ENCODE measurements at regions not wholly inside any gene's neighbourhood (a gene's known extent, or its start where the extent isn't known, plus 50 kb on each side); places are given as distances from the start of the nearest gene placed in this dataset.

DNA sequence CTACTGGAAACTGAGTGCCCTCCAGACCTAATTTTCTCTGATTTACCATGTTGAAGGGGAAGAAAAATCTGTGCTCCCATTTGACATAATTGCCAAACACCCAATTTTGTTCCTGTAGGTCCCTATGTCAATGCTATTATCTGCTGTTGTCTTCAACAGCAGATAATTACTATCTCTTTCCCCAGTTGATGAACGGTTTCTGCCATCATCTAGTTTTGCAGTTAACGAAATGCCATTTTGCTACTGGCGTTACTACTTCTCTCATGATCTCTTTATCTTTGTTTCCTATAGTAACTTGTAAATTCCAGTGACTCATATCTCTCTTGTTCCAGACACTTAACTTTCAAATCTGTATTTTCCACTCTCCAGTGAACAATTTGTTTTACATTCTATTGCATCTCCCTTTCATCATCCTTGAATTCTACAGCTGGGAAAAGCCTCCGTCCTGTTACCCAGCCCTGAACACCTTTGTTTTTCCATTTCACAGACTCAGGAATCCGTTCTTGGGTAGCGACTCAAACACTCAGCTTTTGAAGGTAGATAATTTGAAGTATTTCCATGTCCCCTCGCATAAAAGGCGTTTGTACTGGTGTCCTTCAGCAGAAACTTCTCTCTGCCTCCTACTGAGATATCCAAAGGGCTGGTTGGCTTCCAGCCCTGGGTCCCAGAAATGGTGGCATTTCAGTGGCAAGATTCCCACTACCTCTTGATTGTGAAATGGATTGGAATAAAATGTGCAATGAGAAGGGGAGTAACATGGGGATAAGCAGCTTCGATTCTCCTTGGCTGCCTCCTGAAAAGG, 111.7 kb downstream of the FOXB1 start:
- no peaks in the 10 kb centered on the region for H3K4me1 ChIP-seq (ENCODE audit: control insufficient read depth in 4 of 4, insufficient read depth in 4 of 4, low read length in 3 of 4)
- WGBS, result 65% methylated on average over 9 of the region's 9 CpGs
- no peaks in the 10 kb centered on the region for H3K36me3 ChIP-seq (ENCODE audit: control insufficient read depth in 4 of 4, insufficient read depth in 3 of 4, low read depth in 1 of 4, low read length in 3 of 4)
- no peak overlapping the region for H3K27ac ChIP-seq (ENCODE audit: low read depth in 1 of 2, low read length in 2 of 2)
- H3K9ac ChIP-seq (ENCODE audit: low read depth in 1 of 2, low read length in 2 of 2), result no peak overlapping the region
- no peak overlapping the region for H3K4me3 ChIP-seq (ENCODE audit: low read depth in 1 of 3, low read length in 3 of 3)
- H3K27me3 ChIP-seq (ENCODE audit: control insufficient read depth in 4 of 4, insufficient read depth in 4 of 4, low read length in 3 of 4), result peaks cover 0 to 2% (median 0%) of the 10 kb centered on the region in 4 donors
- no peak for DNase-seq (ENCODE audit: low spot score)
- H3K9me3 ChIP-seq (ENCODE audit: control insufficient read depth in 4 of 4, low read length in 3 of 4), result no peaks in the 10 kb centered on the region
- no peak for TF ChIP-seq GABPA (IDR thresholded peaks at IDR 0.05 in 1 of 2, conservative IDR thresholded peaks at IDR 0.05 in 1 of 2)
- no peak for TF ChIP-seq MAX (IDR thresholded peaks at IDR 0.05)
- TF ChIP-seq FOXA1 (IDR thresholded peaks at IDR 0.05), result no peak
- no peak for TF ChIP-seq TAF1 (conservative IDR thresholded peaks at IDR 0.05)
- TF ChIP-seq FOXA2 (IDR thresholded peaks at IDR 0.05), result no peak
- TF ChIP-seq JUND (IDR thresholded peaks at IDR 0.05), result no peak
- TF ChIP-seq EGR1 (IDR thresholded peaks at IDR 0.05; ENCODE audit: low read depth in 2 of 2), result no peak
- TF ChIP-seq HNF4A (conservative IDR thresholded peaks at IDR 0.05), result no peak
- no peak for TF ChIP-seq RXRA (IDR thresholded peaks at IDR 0.05)
- TF ChIP-seq NR2F2 (IDR thresholded peaks at IDR 0.05), result no peak
- TF ChIP-seq SP1 (IDR thresholded peaks at IDR 0.05), result no peak
- TF ChIP-seq, protein P1, sequence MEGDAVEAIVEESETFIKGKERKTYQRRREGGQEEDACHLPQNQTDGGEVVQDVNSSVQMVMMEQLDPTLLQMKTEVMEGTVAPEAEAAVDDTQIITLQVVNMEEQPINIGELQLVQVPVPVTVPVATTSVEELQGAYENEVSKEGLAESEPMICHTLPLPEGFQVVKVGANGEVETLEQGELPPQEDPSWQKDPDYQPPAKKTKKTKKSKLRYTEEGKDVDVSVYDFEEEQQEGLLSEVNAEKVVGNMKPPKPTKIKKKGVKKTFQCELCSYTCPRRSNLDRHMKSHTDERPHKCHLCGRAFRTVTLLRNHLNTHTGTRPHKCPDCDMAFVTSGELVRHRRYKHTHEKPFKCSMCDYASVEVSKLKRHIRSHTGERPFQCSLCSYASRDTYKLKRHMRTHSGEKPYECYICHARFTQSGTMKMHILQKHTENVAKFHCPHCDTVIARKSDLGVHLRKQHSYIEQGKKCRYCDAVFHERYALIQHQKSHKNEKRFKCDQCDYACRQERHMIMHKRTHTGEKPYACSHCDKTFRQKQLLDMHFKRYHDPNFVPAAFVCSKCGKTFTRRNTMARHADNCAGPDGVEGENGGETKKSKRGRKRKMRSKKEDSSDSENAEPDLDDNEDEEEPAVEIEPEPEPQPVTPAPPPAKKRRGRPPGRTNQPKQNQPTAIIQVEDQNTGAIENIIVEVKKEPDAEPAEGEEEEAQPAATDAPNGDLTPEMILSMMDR (IDR thresholded peaks at IDR 0.05; ENCODE audit: low read depth, low read length, missing input control), result no peak

- H3K9me3 ChIP-seq (ENCODE audit: control insufficient read depth in 4 of 4, low read length in 3 of 4), result no peaks in the 10 kb centered on the region
- no peaks in the 10 kb centered on the region for H3K4me1 ChIP-seq (ENCODE audit: control insufficient read depth in 4 of 4, insufficient read depth in 4 of 4, low read length in 3 of 4)
- DNase-seq (ENCODE audit: low spot score), result no peak
- no peaks in the 10 kb centered on the region for H3K36me3 ChIP-seq (ENCODE audit: control insufficient read depth in 4 of 4, insufficient read depth in 3 of 4, low read depth in 1 of 4, low read length in 3 of 4)
- H3K4me3 ChIP-seq (ENCODE audit: low read depth in 1 of 3, low read length in 3 of 3), result no peak overlapping the region
- TF ChIP-seq RXRA (IDR thresholded peaks at IDR 0.05) (no peak), FOXA1 (IDR thresholded peaks at IDR 0.05) (no peak)
- TF ChIP-seq, protein P2, sequence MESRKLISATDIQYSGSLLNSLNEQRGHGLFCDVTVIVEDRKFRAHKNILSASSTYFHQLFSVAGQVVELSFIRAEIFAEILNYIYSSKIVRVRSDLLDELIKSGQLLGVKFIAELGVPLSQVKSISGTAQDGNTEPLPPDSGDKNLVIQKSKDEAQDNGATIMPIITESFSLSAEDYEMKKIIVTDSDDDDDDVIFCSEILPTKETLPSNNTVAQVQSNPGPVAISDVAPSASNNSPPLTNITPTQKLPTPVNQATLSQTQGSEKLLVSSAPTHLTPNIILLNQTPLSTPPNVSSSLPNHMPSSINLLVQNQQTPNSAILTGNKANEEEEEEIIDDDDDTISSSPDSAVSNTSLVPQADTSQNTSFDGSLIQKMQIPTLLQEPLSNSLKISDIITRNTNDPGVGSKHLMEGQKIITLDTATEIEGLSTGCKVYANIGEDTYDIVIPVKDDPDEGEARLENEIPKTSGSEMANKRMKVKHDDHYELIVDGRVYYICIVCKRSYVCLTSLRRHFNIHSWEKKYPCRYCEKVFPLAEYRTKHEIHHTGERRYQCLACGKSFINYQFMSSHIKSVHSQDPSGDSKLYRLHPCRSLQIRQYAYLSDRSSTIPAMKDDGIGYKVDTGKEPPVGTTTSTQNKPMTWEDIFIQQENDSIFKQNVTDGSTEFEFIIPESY (IDR thresholded peaks at IDR 0.05), result no peak
- H3K27me3 ChIP-seq (ENCODE audit: control insufficient read depth in 4 of 4, insufficient read depth in 4 of 4, low read length in 3 of 4), result peaks cover 0 to 2% (median 0%) of the 10 kb centered on the region in 4 donors
- WGBS, result 68% methylated on average over 3 of the region's 3 CpGs
- no peak overlapping the region for H3K27ac ChIP-seq (ENCODE audit: low read depth in 1 of 2, low read length in 2 of 2)
- H3K9ac ChIP-seq (ENCODE audit: low read depth in 1 of 2, low read length in 2 of 2), result no peak overlapping the region
Measured at GRCh38 chr15:60116456-60117089, 112.5 kb downstream of the FOXB1 start.

DNA sequence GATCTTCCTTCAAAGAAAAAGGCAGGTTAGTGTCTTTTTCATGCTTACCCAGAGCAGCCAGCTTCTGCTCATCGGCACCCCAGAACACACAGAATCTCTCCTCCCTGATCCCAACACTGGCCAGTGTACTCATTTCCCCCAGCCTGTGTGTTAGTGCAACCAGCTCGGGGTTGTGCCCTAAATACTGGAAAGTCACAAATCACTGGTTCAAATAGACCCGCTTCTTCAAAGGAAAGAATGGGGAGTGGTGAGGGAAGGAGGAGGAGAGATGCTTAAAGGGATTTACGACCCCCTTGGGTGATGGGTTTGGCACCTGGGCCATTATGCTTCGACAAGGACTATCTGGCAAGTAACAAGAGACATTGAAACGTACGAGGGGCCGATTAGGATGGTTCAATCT, 114.0 kb downstream of the FOXB1 start:
- Histone ChIP-seq H3K4me1 (ENCODE audit: control insufficient read depth in 4 of 4, insufficient read depth in 4 of 4, low read length in 3 of 4) (no peaks in the 10 kb centered on the region), H3K9ac (ENCODE audit: low read depth in 1 of 2, low read length in 2 of 2) (no peak overlapping the region), H3K4me3 (ENCODE audit: low read depth in 1 of 3, low read length in 3 of 3) (no peak overlapping the region), H3K27ac (ENCODE audit: low read depth in 1 of 2, low read length in 2 of 2) (no peak overlapping the region), H3K36me3 (ENCODE audit: control insufficient read depth in 4 of 4, insufficient read depth in 3 of 4, low read depth in 1 of 4, low read length in 3 of 4) (no peaks in the 10 kb centered on the region), H3K9me3 (ENCODE audit: control insufficient read depth in 4 of 4, low read length in 3 of 4) (no peaks in the 10 kb centered on the region), H3K27me3 (ENCODE audit: control insufficient read depth in 4 of 4, insufficient read depth in 4 of 4, low read length in 3 of 4) (peaks cover 0 to 2% (median 0%) of the 10 kb centered on the region in 4 donors)
- WGBS, result 38% methylated on average over 8 of the region's 8 CpGs
- DNase-seq (ENCODE audit: low spot score), result no peak
- no peak for TF ChIP-seq EGR1 (IDR thresholded peaks at IDR 0.05; ENCODE audit: low read depth in 2 of 2)
- no peak for TF ChIP-seq FOXA2 (IDR thresholded peaks at IDR 0.05)
- no peak for TF ChIP-seq GABPA (IDR thresholded peaks at IDR 0.05 in 1 of 2, conservative IDR thresholded peaks at IDR 0.05 in 1 of 2)
- no peak for TF ChIP-seq HNF4A (conservative IDR thresholded peaks at IDR 0.05)
- no peak for TF ChIP-seq RAD21 (IDR thresholded peaks at IDR 0.05)
- TF ChIP-seq HNF4G (IDR thresholded peaks at IDR 0.05), result no peak
- no peak for TF ChIP-seq RXRA (IDR thresholded peaks at IDR 0.05)
- TF ChIP-seq NR2F2 (IDR thresholded peaks at IDR 0.05), result no peak
- TF ChIP-seq SP1 (IDR thresholded peaks at IDR 0.05), result no peak
- no peak for TF ChIP-seq JUND (IDR thresholded peaks at IDR 0.05)
- no peak for TF ChIP-seq FOXA1 (IDR thresholded peaks at IDR 0.05)
- no peak for TF ChIP-seq TAF1 (conservative IDR thresholded peaks at IDR 0.05)
- TF ChIP-seq, protein P2 (IDR thresholded peaks at IDR 0.05), result no peak
- no peak for TF ChIP-seq ATF3 (IDR thresholded peaks at IDR 0.05)
- no peak for TF ChIP-seq YY1 (IDR thresholded peaks at IDR 0.05)
- TF ChIP-seq MAX (IDR thresholded peaks at IDR 0.05), result no peak
